Anterior cingulate cortex (tissue), 58 donors: ENCODE measurements at regions not wholly inside any gene's neighbourhood (a gene's known extent, or its start where the extent isn't known, plus 50 kb on each side); places are given as distances from the start of the nearest gene placed in this dataset.

Experiments
- DNase-seq, 58 donors: peaks; one replicate each; lab custom pipeline; 2025; lab: John Stamatoyannopoulos, UW

GRCh38 chr2:61722800-61723199, 131.1 kb downstream of the FAM161A start:
- DNase-seq: no peak

- DNase-seq: no peak
These were observed 131.5 kb downstream of the FAM161A start for GRCh38 chr2:61722318-61722717.

GRCh38 chr2:61721382-61721781, 132.5 kb downstream of the FAM161A start:
- no peak for DNase-seq

- no peak for DNase-seq
These were observed 132.9 kb downstream of the FAM161A start for GRCh38 chr2:61720911-61721310.

- DNase-seq: no peak
These were observed 134.9 kb downstream of the FAM161A start for GRCh38 chr2:61718965-61719364.

GRCh38 chr2:61715506-61715905, 138.4 kb downstream of the FAM161A start:
- DNase-seq: no peak

- no peak for DNase-seq
These were observed 139.7 kb downstream of the FAM161A start for GRCh38 chr2:61714210-61714609.

- DNase-seq: no peak
These were observed 140.4 kb downstream of the FAM161A start for GRCh38 chr2:61713457-61713856.

GRCh38 chr2:61712060-61712459, 141.8 kb downstream of the FAM161A start:
- DNase-seq: no peak

- DNase-seq: no peak
These were observed 143.1 kb downstream of the FAM161A start for GRCh38 chr2:61710711-61711110.

GRCh38 chr2:61707984-61708852, 145.6 kb downstream of the FAM161A start:
- DNase-seq: no peak

GRCh38 chr2:61705625-61706024, 148.2 kb downstream of the FAM161A start:
- no peak for DNase-seq

- DNase-seq: no peak
These were observed 149.5 kb downstream of the FAM161A start for GRCh38 chr2:61704364-61704763.

GRCh38 chr2:61702088-61702467, 151.8 kb downstream of the FAM161A start:
- DNase-seq: no peak

GRCh38 chr2:61700464-61700863, 153.4 kb downstream of the FAM161A start:
- no peak for DNase-seq

- DNase-seq: peak; percentile 20 to 93 (median 87)
These were observed 156.4 kb upstream of the XPO1 start for GRCh38 chr2:61694312-61695274.

GRCh38 chr2:61693744-61694143, 155.6 kb upstream of the XPO1 start:
- peak in 1 of 58 donors; percentile 15 for DNase-seq

- DNase-seq: no peak
These were observed 152.0 kb upstream of the XPO1 start for GRCh38 chr2:61690078-61690596.

- DNase-seq: no peak
These were observed 151.4 kb upstream of the XPO1 start for GRCh38 chr2:61689568-61689967.

GRCh38 chr2:61688369-61689334, 150.5 kb upstream of the XPO1 start:
- no peak for DNase-seq
